IMR-90 (cell line): ENCODE measurements at regions not wholly inside any gene's neighbourhood (a gene's known extent, or its start where the extent isn't known, plus 50 kb on each side); places are given as distances from the start of the nearest gene placed in this dataset.

Experiments used
- ATAC-seq: fragments of 200-7000 bp; cut with Tn5 transposase; 2 replicates; pipeline ENCODE4 v1.9.1; 2020; ENCODE audit warnings: low read depth, mild to moderate bottlenecking, moderate library complexity
- BruUV-seq: library from RNA; stranded (reverse); fragments of 400-500 nt; replicated peaks from 2 replicates; lab custom pipeline; 2021; lab: Mats Ljungman, UMichigan
- CTCF ChIA-PET: fragments of 300-600 bp; formaldehyde crosslinking; extraction: SDS; loops from one replicate; lab custom pipeline; 2021; ENCODE audit warnings: antibody characterized with exemption; lab: Yijun Ruan, JAX
- POLR2A ChIA-PET: fragments of 300-600 bp; sonication (Branson Sonifier 250); formaldehyde crosslinking; loops from one replicate; lab custom pipeline; 2022; ENCODE audit warnings: antibody characterized with exemption; ENCODE audit not compliant: unreplicated experiment; lab: Charles Lee
- DNase-seq: peaks from one replicate; pipeline ENCODE4 v3.0.0; 2013
- H2AFZ ChIP-seq: replicated peaks from 2 replicates; pipeline ENCODE3; 2013; ENCODE audit warnings: low read length, mild to moderate bottlenecking; ENCODE audit not compliant: poor library complexity
- H2AK5ac ChIP-seq: 2 replicates; pipeline ENCODE4 v1.6.1; 2013; ENCODE audit warnings: low read depth, low read length, inconsistent platforms
- H2AK9ac ChIP-seq: replicated peaks from 2 replicates; pipeline ENCODE3; 2013; ENCODE audit warnings: mild to moderate bottlenecking, low read depth, low read length, moderate library complexity; ENCODE audit not compliant: poor library complexity
- H2BK120ac ChIP-seq: 2 replicates; pipeline ENCODE4 v1.6.1; 2013; ENCODE audit warnings: low read depth, low read length, inconsistent platforms
- H2BK15ac ChIP-seq: 3 replicates; pipeline ENCODE4 v1.6.1; 2013; ENCODE audit warnings: low read depth, low read length, inconsistent platforms
- H2BK20ac ChIP-seq: 2 replicates; pipeline ENCODE4 v1.6.1; 2013; ENCODE audit warnings: low read depth, mild to moderate bottlenecking, inconsistent platforms, low read length, moderate library complexity
- H2BK5ac ChIP-seq: 2 replicates; pipeline ENCODE4 v1.6.1; 2013; ENCODE audit warnings: mild to moderate bottlenecking, low read depth, low read length, inconsistent platforms; ENCODE audit not compliant: poor library complexity, severe bottlenecking
- H3K14ac ChIP-seq: replicated peaks from 2 replicates; pipeline ENCODE4 v1.6.1; 2013; ENCODE audit warnings: low read depth, low read length, inconsistent platforms
- H3K18ac ChIP-seq: 2 replicates; pipeline ENCODE4 v1.6.1; 2013; ENCODE audit warnings: low read depth, low read length, control low read depth
- H3K23ac ChIP-seq: 2 replicates; pipeline ENCODE4 v1.6.1; 2013; ENCODE audit warnings: low read depth, low read length, inconsistent platforms
- H3K27ac ChIP-seq: 2 replicates; pipeline ENCODE4 v1.5.1; 2013; ENCODE audit warnings: mild to moderate bottlenecking, control low read depth, low read length; ENCODE audit not compliant: insufficient read depth
- H3K27me3 ChIP-seq: 2 replicates; pipeline ENCODE4 v1.6.1; 2013; ENCODE audit warnings: low read length; ENCODE audit not compliant: control insufficient read depth, insufficient read depth
- H3K36me3 ChIP-seq: 2 replicates; pipeline ENCODE4 v1.6.1; 2013; ENCODE audit warnings: low read length, mixed read lengths; ENCODE audit not compliant: control insufficient read depth, insufficient read depth
- H3K4ac ChIP-seq: 2 replicates; pipeline ENCODE4 v1.6.1; 2013; ENCODE audit warnings: low read depth, low read length, inconsistent platforms
- H3K4me1 ChIP-seq: 2 replicates; pipeline ENCODE4 v1.6.1; 2013; ENCODE audit warnings: low read length, mixed read lengths; ENCODE audit not compliant: control insufficient read depth, insufficient read depth
- H3K4me2 ChIP-seq: 2 replicates; pipeline ENCODE4 v1.6.1; 2013; ENCODE audit warnings: low read depth, mild to moderate bottlenecking, control low read depth, low read length, moderate library complexity
- H3K4me3 ChIP-seq: 2 replicates; pipeline ENCODE4 v1.5.1; 2013; ENCODE audit warnings: low read depth, mild to moderate bottlenecking, control low read depth, low read length, moderate library complexity; ENCODE audit not compliant: insufficient read depth
- H3K56ac ChIP-seq: 2 replicates; pipeline ENCODE4 v1.6.1; 2013; ENCODE audit warnings: low read length, inconsistent platforms; ENCODE audit not compliant: insufficient read depth; ENCODE audit errors: extremely low read depth
- H3K79me1 ChIP-seq, 2 experiments: 2 replicates each; pipeline ENCODE4 v1.6.1; 2013; ENCODE audit warnings: low read length in 2 of 2, inconsistent platforms in 1 of 2, low read depth in 1 of 2
- H3K9ac ChIP-seq: 2 replicates; pipeline ENCODE4 v1.6.1; 2013; ENCODE audit warnings: low read depth, low read length, control low read depth
- H3K9me1 ChIP-seq: 2 replicates; pipeline ENCODE4 v1.6.1; 2013; ENCODE audit warnings: low read length, inconsistent platforms; ENCODE audit not compliant: insufficient read depth
- H3K9me3 ChIP-seq: 2 replicates; pipeline ENCODE4 v1.6.1; 2013; ENCODE audit warnings: low read length; ENCODE audit not compliant: control insufficient read depth, insufficient read depth
- H4K20me1 ChIP-seq: 2 replicates; pipeline ENCODE4 v1.6.1; 2013; ENCODE audit warnings: low read length, inconsistent platforms; ENCODE audit not compliant: insufficient read depth
- H4K5ac ChIP-seq: 2 replicates; pipeline ENCODE4 v1.6.1; 2013; ENCODE audit warnings: mild to moderate bottlenecking, low read depth, low read length, control low read depth
- H4K8ac ChIP-seq, 2 experiments: 2 replicates each; pipeline ENCODE4 v1.6.1; 2013; ENCODE audit warnings: low read depth in 2 of 2, low read length in 2 of 2, control low read depth in 1 of 2, inconsistent platforms in 1 of 2
- H4K91ac ChIP-seq: 2 replicates; pipeline ENCODE4 v1.6.1; 2013; ENCODE audit warnings: low read depth, low read length, inconsistent platforms; ENCODE audit not compliant: insufficient read depth
- CEBPB ChIP-seq: IDR thresholded peaks from 2 replicates; pipeline ENCODE4 v1.6.1; 2012; ENCODE audit warnings: low read depth, low read length, improper control_type of control experiment
- FOS ChIP-seq: fragments of 150-350 bp; IDR thresholded peaks from 2 replicates; pipeline ENCODE4 v1.6.1; 2016; ENCODE audit warnings: low read depth, low read length
- MAFK ChIP-seq: IDR thresholded peaks from 2 replicates; pipeline ENCODE4 v1.6.1; 2012; ENCODE audit warnings: low read depth, low read length, improper control_type of control experiment
- MAZ ChIP-seq: IDR thresholded peaks from 2 replicates; pipeline ENCODE4 v1.6.1; 2012; ENCODE audit warnings: low read depth, mild to moderate bottlenecking, low read length, improper control_type of control experiment, moderate library complexity, borderline replicate concordance
- MXI1 ChIP-seq: IDR thresholded peaks from 2 replicates; pipeline ENCODE4 v1.6.1; 2012; ENCODE audit warnings: low read depth, mild to moderate bottlenecking, low read length, moderate library complexity, borderline replicate concordance
- NFE2L2 ChIP-seq: fragments of 150-350 bp; IDR thresholded peaks from 2 replicates; pipeline ENCODE4 v1.6.1; 2016; ENCODE audit warnings: low read depth, mild to moderate bottlenecking, low read length
- POLR2A ChIP-seq: IDR thresholded peaks from 2 replicates; pipeline ENCODE4 v1.6.1; 2012; ENCODE audit warnings: mild to moderate bottlenecking, low read depth, low read length
- RAD21 ChIP-seq: IDR thresholded peaks from 2 replicates; pipeline ENCODE4 v1.6.1; 2012; ENCODE audit warnings: low read length, improper control_type of control experiment
- RCOR1 ChIP-seq: IDR thresholded peaks from 2 replicates; pipeline ENCODE4 v1.6.1; 2012; ENCODE audit warnings: mild to moderate bottlenecking, low read length, improper control_type of control experiment; ENCODE audit not compliant: insufficient replicate concordance
- RFX5 ChIP-seq: IDR thresholded peaks from 2 replicates; pipeline ENCODE4 v1.8.0; 2012; ENCODE audit warnings: low read depth, mild to moderate bottlenecking, low read length, moderate library complexity
- SMC3 ChIP-seq: fragments of 150-350 bp; IDR thresholded peaks from 2 replicates; pipeline ENCODE4 v1.6.1; 2016; ENCODE audit warnings: low read depth, mild to moderate bottlenecking, antibody characterized with exemption, low read length, moderate library complexity
- WGBS, 2 experiments: methylation state at CpG; one replicate each; pipeline versions ENCODE4 v1.1.5 to v1.1.7; 2013; ENCODE audit warnings: missing lambda C conversion rate in 2 of 2; ENCODE audit not compliant: insufficient read length in 1 of 2; ENCODE audit errors: extremely low coverage in 2 of 2; 5-methylcytosine and 5-hydroxymethylcytosine counted together
- dilution Hi-C: fragments of 300-500 bp; cut with HindIII; formaldehyde crosslinking; loops from one replicate; pipeline ENCODE4 v1.14.3; 2018; ENCODE audit warnings: low sequenced_read_pairs; ENCODE audit not compliant: unreplicated experiment
- in situ Hi-C: fragments of 300-500 bp; cut with MboI; formaldehyde crosslinking; loops from 3 replicates; pipeline ENCODE4 v1.14.3; 2019; ENCODE audit warnings: low sequenced_read_pairs, inconsistent platforms, mixed read lengths
- intact Hi-C: fragments of 100-400 bp; cut with micrococcal nuclease; formaldehyde crosslinking; loops from 2 replicates; pipeline ENCODE4 v1.10.0; 2022
- TF ChIP-seq, protein P1 (sequence below): fragments of 150-350 bp; IDR thresholded peaks from 2 replicates; pipeline ENCODE4 v1.6.1; 2017; ENCODE audit warnings: mild to moderate bottlenecking, antibody characterized with exemption, low read length, low read depth
- TF ChIP-seq, protein P2 (sequence below): conservative IDR thresholded peaks from 2 replicates; pipeline ENCODE4 v1.5.1; 2012; ENCODE audit warnings: mild to moderate bottlenecking, low read depth, low read length, improper control_type of control experiment
- TF ChIP-seq, protein P3 (sequence below): fragments of 150-350 bp; IDR thresholded peaks from 2 replicates; pipeline ENCODE4 v1.6.1; 2016; ENCODE audit warnings: low read depth, mild to moderate bottlenecking, low read length, moderate library complexity, borderline replicate concordance

DNA sequence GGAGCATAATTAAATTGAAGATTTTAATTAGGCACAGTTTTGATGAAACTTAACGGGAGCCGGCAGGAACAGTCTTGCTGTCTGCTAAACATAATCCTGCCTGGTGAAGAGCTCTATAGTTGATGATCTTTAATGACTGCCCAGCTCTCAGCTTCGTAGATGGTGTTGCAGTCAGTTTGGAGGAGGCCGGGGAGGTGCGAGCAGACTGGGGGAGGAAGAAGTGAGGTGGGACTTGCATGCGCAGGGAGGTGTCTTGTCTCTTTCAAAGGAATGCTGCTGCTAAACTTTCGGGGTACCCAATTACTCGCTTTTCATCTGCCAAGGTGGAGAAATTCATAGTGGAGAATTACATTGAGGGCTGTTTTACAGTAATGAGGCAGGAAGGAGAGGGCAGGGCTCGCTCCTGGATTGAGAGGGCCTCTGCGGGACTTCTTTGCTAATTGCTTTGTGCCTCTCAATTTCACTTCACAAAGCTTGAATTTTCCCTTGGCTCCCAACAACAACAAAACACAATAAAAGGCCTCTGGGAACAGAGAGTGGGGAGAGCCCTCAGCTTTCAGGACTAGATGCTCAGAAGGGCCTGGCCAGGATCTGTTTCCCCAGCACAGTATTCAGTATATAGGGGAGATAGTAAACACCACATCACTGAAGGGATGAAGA, 257.9 kb upstream of the ADRA1B start:
- Histone ChIP-seq H2BK5ac (no peak overlapping the region), H2AK5ac (no peak overlapping the region), H2AK9ac (no peak overlapping the region), H3K36me3 (no peaks in the 10 kb centered on the region), H3K9me1 (no peaks in the 10 kb centered on the region), H3K23ac (no peak overlapping the region), H2BK15ac (no peak overlapping the region), H3K79me1 (no peaks in the 10 kb centered on the region), H3K56ac (no peak overlapping the region), H3K27me3 (peaks cover 8% of the 10 kb centered on the region), H3K4me3 (no peak overlapping the region), H3K14ac (no peak overlapping the region), H4K5ac (no peak overlapping the region), H4K20me1 (no peaks in the 10 kb centered on the region), H3K18ac (no peak overlapping the region), H3K27ac (no peak overlapping the region), H3K9ac (no peak overlapping the region), H4K91ac (no peak overlapping the region), H3K4me1 (no peaks in the 10 kb centered on the region), H2BK120ac (no peak overlapping the region), H4K8ac (no peak overlapping the region), H2AFZ (no peak overlapping the region), H3K4me2 (no peak overlapping the region), H3K4ac (no peak overlapping the region), H3K9me3 (no peaks in the 10 kb centered on the region), H2BK20ac (no peak overlapping the region)
- ChIA-PET CTCF (no interaction called here), POLR2A (no interaction called here)
- DNase-seq, result no peak
- intact Hi-C loops, result no loop called here
- TF ChIP-seq, protein P1, sequence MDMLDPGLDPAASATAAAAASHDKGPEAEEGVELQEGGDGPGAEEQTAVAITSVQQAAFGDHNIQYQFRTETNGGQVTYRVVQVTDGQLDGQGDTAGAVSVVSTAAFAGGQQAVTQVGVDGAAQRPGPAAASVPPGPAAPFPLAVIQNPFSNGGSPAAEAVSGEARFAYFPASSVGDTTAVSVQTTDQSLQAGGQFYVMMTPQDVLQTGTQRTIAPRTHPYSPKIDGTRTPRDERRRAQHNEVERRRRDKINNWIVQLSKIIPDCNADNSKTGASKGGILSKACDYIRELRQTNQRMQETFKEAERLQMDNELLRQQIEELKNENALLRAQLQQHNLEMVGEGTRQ, result no peak
- TF ChIP-seq NFE2L2, result no peak
- TF ChIP-seq RCOR1, result no peak
- TF ChIP-seq MAFK, result no peak
- TF ChIP-seq, protein P2, sequence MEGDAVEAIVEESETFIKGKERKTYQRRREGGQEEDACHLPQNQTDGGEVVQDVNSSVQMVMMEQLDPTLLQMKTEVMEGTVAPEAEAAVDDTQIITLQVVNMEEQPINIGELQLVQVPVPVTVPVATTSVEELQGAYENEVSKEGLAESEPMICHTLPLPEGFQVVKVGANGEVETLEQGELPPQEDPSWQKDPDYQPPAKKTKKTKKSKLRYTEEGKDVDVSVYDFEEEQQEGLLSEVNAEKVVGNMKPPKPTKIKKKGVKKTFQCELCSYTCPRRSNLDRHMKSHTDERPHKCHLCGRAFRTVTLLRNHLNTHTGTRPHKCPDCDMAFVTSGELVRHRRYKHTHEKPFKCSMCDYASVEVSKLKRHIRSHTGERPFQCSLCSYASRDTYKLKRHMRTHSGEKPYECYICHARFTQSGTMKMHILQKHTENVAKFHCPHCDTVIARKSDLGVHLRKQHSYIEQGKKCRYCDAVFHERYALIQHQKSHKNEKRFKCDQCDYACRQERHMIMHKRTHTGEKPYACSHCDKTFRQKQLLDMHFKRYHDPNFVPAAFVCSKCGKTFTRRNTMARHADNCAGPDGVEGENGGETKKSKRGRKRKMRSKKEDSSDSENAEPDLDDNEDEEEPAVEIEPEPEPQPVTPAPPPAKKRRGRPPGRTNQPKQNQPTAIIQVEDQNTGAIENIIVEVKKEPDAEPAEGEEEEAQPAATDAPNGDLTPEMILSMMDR, result no peak
- no peak for TF ChIP-seq CEBPB
- TF ChIP-seq, protein P3, sequence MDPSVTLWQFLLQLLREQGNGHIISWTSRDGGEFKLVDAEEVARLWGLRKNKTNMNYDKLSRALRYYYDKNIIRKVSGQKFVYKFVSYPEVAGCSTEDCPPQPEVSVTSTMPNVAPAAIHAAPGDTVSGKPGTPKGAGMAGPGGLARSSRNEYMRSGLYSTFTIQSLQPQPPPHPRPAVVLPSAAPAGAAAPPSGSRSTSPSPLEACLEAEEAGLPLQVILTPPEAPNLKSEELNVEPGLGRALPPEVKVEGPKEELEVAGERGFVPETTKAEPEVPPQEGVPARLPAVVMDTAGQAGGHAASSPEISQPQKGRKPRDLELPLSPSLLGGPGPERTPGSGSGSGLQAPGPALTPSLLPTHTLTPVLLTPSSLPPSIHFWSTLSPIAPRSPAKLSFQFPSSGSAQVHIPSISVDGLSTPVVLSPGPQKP, result no peak
- no peak for TF ChIP-seq MXI1
- no peak for TF ChIP-seq RAD21
- TF ChIP-seq FOS, result no peak
- no peak for TF ChIP-seq POLR2A
- no peak for TF ChIP-seq SMC3
- no peak for TF ChIP-seq MAZ
- TF ChIP-seq RFX5, result no peak
- BruUV-seq, result no TSS peak
- no peak for ATAC-seq
- WGBS, 2 experiments, result 70% methylated on average over 2 of the region's 10 CpGs; no CpG with 5 or more reads in 1 of the 2 experiments
- in situ Hi-C loops, result no loop called here
- dilution Hi-C loops, result no loop called here
